Endothelial cell of umbilical vein (primary cell): ENCODE measurements at regions not wholly inside any gene's neighbourhood (a gene's known extent, or its start where the extent isn't known, plus 50 kb on each side); places are given as distances from the start of the nearest gene placed in this dataset.

Experiments
- CTCF ChIP-seq, 2 donors: IDR thresholded peaks; 1 replicate in 1 of 2; 2 replicates in 1 of 2; pipeline ENCODE4 v1.5.1; 2011; ENCODE audit warnings: low read length in 2 of 2, mild to moderate bottlenecking in 2 of 2, moderate library complexity in 2 of 2, control low read depth in 1 of 2, inconsistent platforms in 1 of 2, low read depth in 1 of 2; ENCODE audit not compliant: insufficient read depth in 1 of 2; ENCODE audit errors: extremely low read depth in 1 of 2
- EZH2 ChIP-seq: IDR thresholded peaks from 2 replicates; pipeline ENCODE4 v1.6.1; 2012; ENCODE audit warnings: borderline replicate concordance, low read depth, mild to moderate bottlenecking, moderate library complexity, low read length, inconsistent platforms; ENCODE audit not compliant: severe bottlenecking
- MAX ChIP-seq: IDR thresholded peaks from 2 replicates; pipeline ENCODE4 v1.6.1; 2011; ENCODE audit not compliant: insufficient read depth, insufficient read length

DNA sequence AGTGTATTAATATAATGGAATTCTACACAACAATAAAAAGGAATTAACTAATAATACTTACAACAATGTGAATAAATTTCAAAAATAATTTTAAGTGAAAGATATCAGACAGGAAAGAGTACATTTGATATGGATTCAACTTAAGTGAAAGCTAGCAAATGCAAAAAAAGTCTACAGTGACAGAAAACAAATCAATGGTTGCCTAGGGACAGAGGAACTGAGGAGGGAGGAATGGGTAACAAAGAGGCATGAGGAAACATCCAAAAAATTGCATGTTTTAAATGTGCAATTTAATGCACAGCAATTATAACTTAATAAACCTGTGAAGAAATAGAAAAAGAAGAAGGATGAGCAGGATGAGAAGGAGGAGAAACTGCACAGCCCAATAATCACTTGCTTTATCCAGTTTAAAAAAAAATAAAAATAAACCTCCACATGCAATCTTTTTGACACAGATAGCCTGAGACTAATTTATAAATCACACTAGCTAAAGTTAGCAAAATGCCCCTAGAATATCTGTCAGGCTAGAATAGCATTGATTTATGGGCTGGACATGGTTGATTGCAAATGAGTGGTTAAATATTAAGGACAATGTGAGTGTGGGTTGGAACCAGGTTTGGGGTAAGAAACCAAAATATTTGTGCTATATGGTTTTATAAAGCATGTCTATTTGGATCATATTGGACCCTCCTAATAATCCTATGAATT is 1089.1 kb downstream of the TRHDE start:
- TF ChIP-seq CTCF (IDR thresholded peaks at IDR 0.05; ENCODE audit: extremely low read depth in 1 of 2, insufficient read depth in 1 of 2, low read depth in 1 of 2, low read length in 2 of 2) (no peak), MAX (no peak), EZH2 (no peak)
